H1 (cell line): ENCODE measurements at regions not wholly inside any gene's neighbourhood (a gene's known extent, or its start where the extent isn't known, plus 50 kb on each side); places are given as distances from the start of the nearest gene placed in this dataset.

Source experiments
- BACH1 ChIP-seq: IDR thresholded peaks from 2 replicates; pipeline ENCODE4 v1.6.1; 2012; ENCODE audit warnings: low read length, improper control_type of control experiment
- BRCA1 ChIP-seq: IDR thresholded peaks from 2 replicates; pipeline ENCODE4 v1.6.1; 2012; ENCODE audit warnings: low read depth, low read length, improper control_type of control experiment
- CHD1 ChIP-seq: IDR thresholded peaks from 2 replicates; pipeline ENCODE4 v1.6.1; 2012; ENCODE audit warnings: low read depth, low read length, improper control_type of control experiment
- CTBP2 ChIP-seq: IDR thresholded peaks from 2 replicates; pipeline ENCODE4 v1.7.0; 2011; ENCODE audit warnings: borderline replicate concordance, mild to moderate bottlenecking, moderate library complexity, mixed read lengths, low read length; ENCODE audit not compliant: insufficient read depth, insufficient read length
- EP300 ChIP-seq, 2 experiments: IDR thresholded peaks; 1 replicate in 1 of 2; 2 replicates in 1 of 2; pipeline ENCODE4 v1.6.1; 2011 to 2012; ENCODE audit warnings: low read depth in 2 of 2, low read length in 2 of 2, mild to moderate bottlenecking in 2 of 2, borderline replicate concordance in 1 of 2, inconsistent platforms in 1 of 2, moderate library complexity in 1 of 2
- EZH2 ChIP-seq: fragments of 200-600 bp; sonication (generic); IDR thresholded peaks from 2 replicates; pipeline ENCODE4 v1.7.1; 2012; ENCODE audit warnings: low read depth, mild to moderate bottlenecking, moderate library complexity, low read length, inconsistent platforms; ENCODE audit not compliant: severe bottlenecking
- FOSL1 ChIP-seq: IDR thresholded peaks from 2 replicates; pipeline ENCODE4 v1.6.1; 2011; ENCODE audit warnings: mild to moderate bottlenecking, low read depth, low read length, moderate library complexity; ENCODE audit not compliant: insufficient read depth
- HDAC6 ChIP-seq: IDR thresholded peaks from one replicate; pipeline ENCODE4 v1.7.1; 2012; ENCODE audit warnings: low read depth, mild to moderate bottlenecking, inconsistent platforms, low read length, moderate library complexity
- KDM5A ChIP-seq: fragments of 200-600 bp; IDR thresholded peaks from 2 replicates; pipeline ENCODE4 v1.7.1; 2012; ENCODE audit warnings: mild to moderate bottlenecking, low read length, inconsistent platforms, mixed read lengths
- MAX ChIP-seq: IDR thresholded peaks from 2 replicates; pipeline ENCODE4 v1.6.1; 2012; ENCODE audit warnings: inconsistent platforms
- RFX5 ChIP-seq: IDR thresholded peaks from 2 replicates; pipeline ENCODE4 v1.6.1; 2011; ENCODE audit warnings: low read depth, low read length, improper control_type of control experiment, borderline replicate concordance
- SAP30 ChIP-seq: fragments of 300-600 bp; sonication (generic); IDR thresholded peaks from 2 replicates; pipeline ENCODE4 v1.7.1; 2012; ENCODE audit warnings: low read length, moderate library complexity, mild to moderate bottlenecking, inconsistent platforms; ENCODE audit not compliant: insufficient read depth, insufficient replicate concordance
- SIN3A ChIP-seq, 2 experiments: IDR thresholded peaks in 1 of 2; conservative IDR thresholded peaks in 1 of 2; 2 replicates each; pipeline ENCODE4 v1.6.1; 2011 to 2012; ENCODE audit warnings: low read length in 2 of 2, improper control_type of control experiment in 1 of 2, low read depth in 1 of 2, mild to moderate bottlenecking in 1 of 2
- SIX5 ChIP-seq: IDR thresholded peaks from 2 replicates; pipeline ENCODE4 v1.6.1; 2011; ENCODE audit warnings: mild to moderate bottlenecking, low read depth, low read length
- TCF12 ChIP-seq: IDR thresholded peaks from 2 replicates; pipeline ENCODE4 v1.6.1; 2011; ENCODE audit warnings: low read depth, mild to moderate bottlenecking, low read length
- ZNF274 ChIP-seq: IDR thresholded peaks from 2 replicates; pipeline ENCODE4 v1.7.0; 2012; ENCODE audit warnings: low read length, borderline replicate concordance; ENCODE audit errors: extremely low read depth
- TF ChIP-seq, protein P1 (sequence below), 3 experiments: IDR thresholded peaks; 1 replicate in 2 of 3; 2 replicates in 1 of 3; pipeline versions ENCODE4 v1.5.1 to v1.6.1; 2011; ENCODE audit warnings: low read length in 3 of 3, mild to moderate bottlenecking in 3 of 3, inconsistent platforms in 2 of 3, low read depth in 1 of 3, moderate library complexity in 1 of 3; ENCODE audit not compliant: insufficient read depth in 1 of 3; ENCODE audit errors: control extremely low read depth in 1 of 3
- TF ChIP-seq, protein P2 (sequence below): IDR thresholded peaks from 2 replicates; pipeline ENCODE4 v1.6.1; 2012; ENCODE audit warnings: low read length, inconsistent platforms

DNA sequence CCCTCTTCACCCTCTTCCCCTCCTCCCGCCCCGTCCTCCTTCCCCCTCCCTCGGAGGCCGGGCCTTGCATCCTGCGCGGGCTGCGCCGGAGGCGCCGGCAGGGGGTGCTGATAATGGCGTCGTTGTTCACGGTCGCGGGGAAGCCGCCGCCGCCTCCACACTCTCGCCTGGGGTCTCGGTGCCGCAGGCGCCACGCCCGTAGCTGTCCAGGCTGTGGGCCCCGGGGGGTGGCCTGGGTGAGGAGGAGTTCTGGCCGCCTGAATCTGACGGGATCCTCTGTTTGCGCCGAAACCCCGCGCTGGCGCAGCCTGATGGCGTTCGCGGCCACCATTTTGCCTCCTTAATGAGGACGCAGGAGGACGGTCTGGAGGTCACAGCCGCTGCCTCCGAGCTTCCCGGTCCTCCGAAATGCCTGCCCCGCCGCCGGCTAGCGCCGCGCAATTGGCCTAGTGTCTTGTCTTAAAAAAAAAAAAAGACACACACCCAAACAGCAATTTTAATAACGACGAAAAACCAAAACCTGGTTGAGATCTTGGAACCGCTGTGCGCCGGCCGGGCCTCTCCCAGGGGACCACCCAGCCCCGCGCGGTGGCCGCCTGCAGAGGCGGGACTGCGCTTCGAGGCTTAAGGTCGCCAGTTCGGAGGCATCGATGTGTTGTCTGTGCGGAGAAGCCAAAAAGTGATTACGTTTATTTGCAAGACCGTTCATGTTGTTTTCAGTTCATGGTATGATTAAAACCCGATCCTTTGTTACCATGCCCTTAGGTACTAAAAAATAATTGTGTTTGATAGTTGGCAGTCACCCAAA lies 106.6 kb upstream of the HNRNPU start (continued):
- TF ChIP-seq EZH2: no peak
- TF ChIP-seq EP300 (IDR thresholded peaks at IDR 0.05; ENCODE audit: borderline replicate concordance in 1 of 2, low read depth in 2 of 2, low read length in 2 of 2): peak in 1 of 2 experiments; percentile 40; a peak in 2 of 3 replicates
- no peak for TF ChIP-seq FOSL1
- TF ChIP-seq BRCA1: no peak
- TF ChIP-seq KDM5A: peak; percentile 67
- TF ChIP-seq TCF12: no peak
- peak; percentile 13; the same call in 1 of the 2 replicates for TF ChIP-seq BACH1
- TF ChIP-seq, protein P1, sequence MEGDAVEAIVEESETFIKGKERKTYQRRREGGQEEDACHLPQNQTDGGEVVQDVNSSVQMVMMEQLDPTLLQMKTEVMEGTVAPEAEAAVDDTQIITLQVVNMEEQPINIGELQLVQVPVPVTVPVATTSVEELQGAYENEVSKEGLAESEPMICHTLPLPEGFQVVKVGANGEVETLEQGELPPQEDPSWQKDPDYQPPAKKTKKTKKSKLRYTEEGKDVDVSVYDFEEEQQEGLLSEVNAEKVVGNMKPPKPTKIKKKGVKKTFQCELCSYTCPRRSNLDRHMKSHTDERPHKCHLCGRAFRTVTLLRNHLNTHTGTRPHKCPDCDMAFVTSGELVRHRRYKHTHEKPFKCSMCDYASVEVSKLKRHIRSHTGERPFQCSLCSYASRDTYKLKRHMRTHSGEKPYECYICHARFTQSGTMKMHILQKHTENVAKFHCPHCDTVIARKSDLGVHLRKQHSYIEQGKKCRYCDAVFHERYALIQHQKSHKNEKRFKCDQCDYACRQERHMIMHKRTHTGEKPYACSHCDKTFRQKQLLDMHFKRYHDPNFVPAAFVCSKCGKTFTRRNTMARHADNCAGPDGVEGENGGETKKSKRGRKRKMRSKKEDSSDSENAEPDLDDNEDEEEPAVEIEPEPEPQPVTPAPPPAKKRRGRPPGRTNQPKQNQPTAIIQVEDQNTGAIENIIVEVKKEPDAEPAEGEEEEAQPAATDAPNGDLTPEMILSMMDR (IDR thresholded peaks at IDR 0.05; ENCODE audit: control extremely low read depth in 1 of 3, insufficient read depth in 1 of 3, low read depth in 1 of 3, low read length in 3 of 3): peak; percentile 24 to 43 (median 24); a peak in 3 of 4 replicates
- peak in 1 of 2 experiments; percentile 51; a peak in 2 of 4 replicates for TF ChIP-seq SIN3A (conservative IDR thresholded peaks at IDR 0.05 in 1 of 2, IDR thresholded peaks at IDR 0.05 in 1 of 2; ENCODE audit: low read depth in 1 of 2, low read length in 2 of 2)
- TF ChIP-seq SAP30: no peak
- no peak for TF ChIP-seq SIX5
- no peak for TF ChIP-seq RFX5
- TF ChIP-seq MAX: peak; percentile 49; the same call in 1 of the 2 replicates
- no peak for TF ChIP-seq CTBP2
- TF ChIP-seq CHD1: peak; percentile 81; the same call in 1 of the 2 replicates
- TF ChIP-seq, protein P2, sequence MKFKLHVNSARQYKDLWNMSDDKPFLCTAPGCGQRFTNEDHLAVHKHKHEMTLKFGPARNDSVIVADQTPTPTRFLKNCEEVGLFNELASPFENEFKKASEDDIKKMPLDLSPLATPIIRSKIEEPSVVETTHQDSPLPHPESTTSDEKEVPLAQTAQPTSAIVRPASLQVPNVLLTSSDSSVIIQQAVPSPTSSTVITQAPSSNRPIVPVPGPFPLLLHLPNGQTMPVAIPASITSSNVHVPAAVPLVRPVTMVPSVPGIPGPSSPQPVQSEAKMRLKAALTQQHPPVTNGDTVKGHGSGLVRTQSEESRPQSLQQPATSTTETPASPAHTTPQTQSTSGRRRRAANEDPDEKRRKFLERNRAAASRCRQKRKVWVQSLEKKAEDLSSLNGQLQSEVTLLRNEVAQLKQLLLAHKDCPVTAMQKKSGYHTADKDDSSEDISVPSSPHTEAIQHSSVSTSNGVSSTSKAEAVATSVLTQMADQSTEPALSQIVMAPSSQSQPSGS: peak; percentile 23; the same call in 1 of the 2 replicates
- TF ChIP-seq ZNF274: no peak
- no peak for TF ChIP-seq HDAC6
